HG03521 (cell line): ENCODE measurements at regions not wholly inside any gene's neighbourhood (a gene's known extent, or its start where the extent isn't known, plus 50 kb on each side); places are given as distances from the start of the nearest gene placed in this dataset.

Source experiments
- ATAC-seq: cut with Tn5 transposase; IDR thresholded peaks from one replicate; pipeline ENCODE4 v1.9.1; 2021; ENCODE audit warnings: mild to moderate bottlenecking, moderate library complexity; ENCODE audit not compliant: unreplicated experiment

GRCh38 chr10:121069061-121069850, 218.1 kb downstream of the WDR11 start:
- peak; percentile 77 for ATAC-seq

GRCh38 chr10:121070275-121071070, 219.3 kb downstream of the WDR11 start:
- ATAC-seq, result no peak

DNA sequence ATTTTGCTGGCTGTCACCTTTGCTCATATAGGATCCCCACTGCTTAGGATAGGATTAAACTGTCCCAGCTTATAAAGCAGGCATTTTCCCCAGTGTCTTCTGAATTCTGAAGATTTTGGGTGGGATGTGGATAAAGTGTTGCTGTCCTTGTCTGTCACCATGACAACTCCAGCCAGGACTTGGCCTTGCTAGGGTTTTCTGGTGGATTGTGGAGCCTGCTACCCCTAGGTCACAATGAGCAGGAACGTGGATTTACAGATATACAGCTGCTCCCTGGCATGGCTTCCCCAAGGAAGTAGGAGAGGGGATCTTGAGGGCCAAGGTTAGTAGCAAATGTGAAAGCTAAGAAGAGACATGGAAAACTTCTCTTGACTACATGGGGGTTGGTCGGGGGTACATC, 220.7 kb downstream of the WDR11 start:
- ATAC-seq, result no peak

GRCh38 chr10:121073728-121074127, 222.6 kb downstream of the WDR11 start:
- ATAC-seq, result no peak

DNA sequence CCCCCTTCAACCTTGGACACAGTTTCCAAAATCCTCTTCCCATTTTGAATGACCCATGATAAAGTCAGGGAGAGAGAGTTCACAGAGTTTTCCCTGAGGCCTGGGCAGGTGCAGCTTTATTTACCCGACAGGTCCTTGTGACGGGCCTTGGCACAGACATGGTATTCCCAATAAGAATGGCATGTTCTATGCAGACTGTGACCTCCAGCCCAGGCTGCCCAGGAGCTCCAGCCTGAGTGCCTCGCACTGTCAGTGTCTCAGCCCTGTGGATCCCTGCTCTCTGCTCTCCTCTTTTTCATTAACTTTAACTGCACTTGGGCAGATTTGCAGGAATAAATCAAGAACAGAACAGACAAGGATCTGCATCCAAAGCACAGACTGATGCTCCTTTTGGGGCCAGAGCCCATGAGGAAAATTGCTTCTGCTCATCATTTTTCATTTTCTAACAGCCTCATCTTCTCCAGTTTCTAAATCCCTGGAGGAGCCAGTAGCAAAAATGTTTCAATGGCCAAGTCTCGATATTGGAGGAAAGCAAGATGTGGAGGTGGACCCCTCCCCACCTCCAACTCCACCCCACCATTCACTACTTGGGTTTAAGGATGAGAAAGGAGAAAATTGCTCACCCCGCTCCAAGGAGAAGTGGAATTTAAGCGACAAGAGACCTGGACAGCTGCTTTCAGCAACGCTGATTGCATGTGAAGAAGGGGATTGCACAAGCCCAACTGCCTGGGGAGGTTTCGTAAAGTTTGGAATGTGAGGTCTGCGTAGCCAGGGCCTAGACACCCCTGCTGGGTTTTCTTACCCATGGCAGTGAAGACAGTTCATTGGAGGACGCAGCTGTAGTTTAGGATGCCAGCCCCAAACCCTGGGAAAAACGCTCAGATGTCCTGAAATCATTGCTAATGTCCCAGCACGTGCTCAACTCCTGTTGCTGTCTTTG, 225.9 kb downstream of the WDR11 start:
- no peak for ATAC-seq

GRCh38 chr10:121078036-121078435, 226.9 kb downstream of the WDR11 start:
- no peak for ATAC-seq

DNA sequence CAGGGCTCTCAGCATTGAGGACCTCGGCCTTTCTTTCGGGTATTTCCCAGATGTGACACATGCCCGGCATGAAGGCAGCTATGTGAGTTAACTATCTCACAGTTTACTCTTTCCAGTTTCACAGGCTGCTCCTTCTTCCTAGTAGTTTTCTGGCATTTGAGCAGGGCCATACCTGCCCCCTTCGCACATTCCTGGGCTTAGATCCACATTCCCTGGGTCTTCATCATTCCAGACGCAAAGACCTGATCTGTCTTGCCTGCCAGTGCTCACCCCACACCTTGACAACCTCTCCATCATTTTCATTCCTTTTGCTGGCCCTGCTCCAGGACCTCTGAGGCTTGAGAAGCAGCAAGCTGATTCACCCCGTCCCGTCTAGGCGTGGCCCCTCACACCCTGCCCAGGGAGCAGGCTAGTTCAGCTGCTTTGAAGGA, 227.5 kb downstream of the WDR11 start:
- no peak for ATAC-seq

- ATAC-seq, result no peak
These were observed 228.1 kb downstream of the WDR11 start for GRCh38 chr10:121079226-121079625.

DNA sequence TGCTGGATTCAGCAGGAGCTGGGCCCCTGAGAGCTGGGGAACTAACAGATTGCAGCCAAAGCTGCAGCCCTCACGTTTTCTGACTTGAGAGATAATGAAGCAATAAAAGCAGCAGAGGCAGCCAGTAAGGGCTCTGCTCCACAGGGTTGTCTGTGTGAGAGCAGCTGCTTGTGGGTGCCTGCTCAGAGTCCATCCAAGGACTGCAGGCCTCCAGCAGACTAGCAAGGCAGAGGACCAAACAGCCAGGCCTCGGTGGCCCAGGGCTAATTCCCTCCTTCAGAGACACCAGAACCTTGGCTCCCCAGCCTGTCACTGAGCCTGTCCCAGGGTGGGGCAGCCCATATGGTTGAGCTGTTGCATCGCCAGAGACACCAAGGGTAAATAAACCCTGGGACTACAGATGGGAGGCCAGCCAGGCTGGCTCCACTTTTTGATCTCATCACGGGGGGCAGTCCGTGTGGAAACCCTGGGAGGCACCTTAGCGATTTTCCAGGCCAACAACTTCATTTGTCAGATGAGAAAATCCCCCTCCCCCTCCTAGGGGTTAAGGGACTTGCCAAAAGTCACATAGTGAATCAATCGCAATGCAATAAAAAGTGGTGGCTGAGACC, 229.2 kb downstream of the WDR11 start:
- ATAC-seq, result no peak

- no peak for ATAC-seq
These were observed 230.1 kb downstream of the WDR11 start for GRCh38 chr10:121081306-121081705.

DNA sequence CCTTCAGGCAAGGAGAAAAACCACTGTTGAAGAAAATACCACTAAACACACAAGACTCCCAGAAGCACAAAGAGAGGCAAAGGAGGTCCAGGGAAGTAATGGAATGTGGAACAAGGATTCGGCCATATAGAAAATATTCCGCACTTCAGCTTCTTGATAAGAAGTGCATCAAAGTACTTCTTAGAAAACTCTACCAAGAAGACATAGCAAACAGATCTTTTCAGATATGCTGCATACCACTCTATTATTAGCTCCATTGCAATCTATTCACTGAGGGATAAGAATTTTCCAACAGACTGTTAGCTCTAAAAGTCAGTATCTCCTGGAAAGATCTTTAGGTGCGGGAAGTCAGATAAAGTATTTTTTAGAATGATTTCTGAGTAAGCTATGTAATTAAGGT, 231.8 kb downstream of the WDR11 start:
- ATAC-seq, result no peak

DNA sequence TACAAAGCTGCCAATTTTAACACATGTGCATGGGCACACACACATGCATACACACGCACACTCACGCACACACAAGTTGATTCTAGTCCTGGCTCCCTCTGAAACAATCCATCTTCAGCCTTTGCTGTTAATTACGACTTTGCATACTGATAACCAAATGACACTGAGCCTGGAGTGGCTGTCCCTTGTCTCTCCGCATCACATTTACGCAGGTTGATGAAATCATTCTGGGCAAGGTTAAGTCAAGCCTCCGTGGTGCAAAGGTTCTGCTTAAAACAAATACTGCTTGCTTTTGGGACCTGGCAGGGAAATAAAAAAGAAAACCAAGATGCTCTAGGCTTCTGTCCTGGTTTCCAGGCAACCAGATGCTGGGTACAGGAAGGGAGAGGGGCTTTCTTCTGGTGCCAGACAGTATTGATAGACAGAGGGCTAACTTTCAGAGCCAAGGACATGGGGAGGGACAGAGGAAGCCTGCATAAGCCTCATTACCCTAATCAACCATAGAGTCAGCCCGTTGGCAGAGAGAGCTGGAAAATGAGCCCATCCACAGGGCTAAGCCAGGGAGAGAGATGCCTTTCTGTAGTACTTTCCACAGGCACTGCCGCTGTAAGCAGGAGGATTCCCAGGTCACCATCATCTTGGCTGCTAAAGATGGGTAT, 233.0 kb downstream of the WDR11 start:
- ATAC-seq, result no peak

DNA sequence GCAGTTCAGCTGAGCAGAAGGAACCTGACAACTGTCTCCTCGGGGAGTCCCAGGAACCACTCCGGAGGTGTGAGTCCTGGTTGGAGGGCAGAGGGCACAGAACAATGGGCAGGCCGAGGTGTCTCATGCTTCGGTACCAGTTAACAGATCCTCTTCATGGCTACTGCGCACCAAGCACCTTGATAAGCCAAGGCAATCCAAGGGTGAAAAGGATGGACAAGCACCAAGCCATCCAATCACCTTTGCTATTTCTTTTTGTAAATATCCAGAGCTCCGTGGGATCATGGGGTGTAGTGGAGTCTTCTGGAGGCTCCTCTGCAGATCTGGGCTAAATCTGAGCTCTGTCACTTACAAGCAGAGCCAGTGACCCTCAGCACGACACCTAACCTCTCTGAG, 233.5 kb downstream of the WDR11 start:
- no peak for ATAC-seq

GRCh38 chr10:121085367-121085766, 234.2 kb downstream of the WDR11 start:
- ATAC-seq, result no peak

GRCh38 chr10:121087129-121087528, 236.0 kb downstream of the WDR11 start:
- no peak for ATAC-seq

DNA sequence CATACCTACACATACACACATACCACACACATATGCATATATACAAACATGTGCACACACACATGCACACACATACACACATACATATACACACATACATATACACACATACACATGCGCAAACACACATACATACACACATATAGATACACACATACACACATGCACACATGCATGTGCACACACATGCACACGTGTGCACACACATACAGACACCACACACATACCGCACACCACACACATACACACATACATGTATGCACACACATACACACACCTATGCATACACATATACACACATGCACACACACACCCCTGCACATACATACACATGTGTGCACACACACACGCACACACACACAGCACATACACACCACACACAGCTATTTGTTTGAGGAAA, 236.5 kb downstream of the WDR11 start:
- ATAC-seq, result no peak

DNA sequence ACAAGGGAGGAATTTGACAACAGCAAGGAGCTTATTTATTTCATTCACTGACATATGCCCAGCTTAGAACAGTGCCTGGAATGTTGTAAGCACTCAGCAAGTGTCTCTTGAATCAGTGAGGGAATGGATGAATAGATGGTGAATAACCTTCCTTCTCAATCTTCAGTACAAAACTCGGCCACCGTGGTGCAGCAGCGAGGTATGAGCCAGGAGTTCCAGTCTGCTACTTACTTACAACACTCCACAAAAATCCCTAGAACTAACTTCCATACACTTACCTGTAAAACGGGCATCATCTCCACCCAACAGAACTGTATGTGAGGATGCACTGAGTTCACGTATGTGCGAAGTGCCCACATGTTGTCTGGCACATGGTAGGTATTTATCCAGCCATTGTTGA, 237.4 kb downstream of the WDR11 start:
- no peak for ATAC-seq

GRCh38 chr10:121089434-121089833, 238.3 kb downstream of the WDR11 start:
- ATAC-seq, result no peak

GRCh38 chr10:121091961-121092719, 241.0 kb downstream of the WDR11 start:
- ATAC-seq, result no peak

DNA sequence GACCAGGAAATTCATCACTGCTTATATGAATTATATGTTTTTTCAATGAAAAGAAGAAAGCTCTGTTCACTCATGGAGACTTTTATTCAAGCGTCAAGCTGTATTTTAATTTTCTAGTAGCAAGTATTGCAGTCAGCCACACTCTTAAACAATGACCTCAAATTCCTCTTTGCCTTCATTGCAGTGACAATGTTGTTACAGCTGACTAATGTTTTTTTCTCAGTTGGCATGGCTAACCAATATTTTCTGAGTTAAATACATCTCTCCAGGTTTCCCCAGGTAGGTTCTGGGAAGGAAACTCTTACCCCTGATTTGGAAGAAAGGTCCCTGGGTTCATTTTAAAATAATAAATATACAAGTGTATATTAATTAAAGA, 241.5 kb downstream of the WDR11 start:
- no peak for ATAC-seq
